HL-60/S4 treated with retinoic acid at 250 ng/mL for 4 days and 3 days (cell line): ENCODE measurements at regions not wholly inside any gene's neighbourhood (a gene's known extent, or its start where the extent isn't known, plus 50 kb on each side); places are given as distances from the start of the nearest gene placed in this dataset.

Source experiments
- in situ Hi-C: fragments of 300-500 bp; cut with MboI; formaldehyde crosslinking; loops from 2 replicates; pipeline ENCODE4 v1.7.0; 2022; ENCODE audit warnings: low sequenced_read_pairs

GRCh38 chr1:38581396-38581795, 278.2 kb downstream of the RRAGC start:
- in situ Hi-C loops, result loop anchor here (25.0 kb wide), 1 partner anchor 544 kb away; the partner anchor contains the start of gene POU3F1

GRCh38 chr1:38580594-38580993, 279.0 kb downstream of the RRAGC start:
- in situ Hi-C loops, result loop anchor here (25.0 kb wide), 1 partner anchor 543 kb away; the partner anchor contains the start of gene POU3F1

GRCh38 chr1:38579056-38579455, 280.5 kb downstream of the RRAGC start:
- in situ Hi-C loops, result loop anchor here (25.0 kb wide), 1 partner anchor 542 kb away; the partner anchor contains the start of gene POU3F1

- in situ Hi-C loops, result loop anchor here (25.0 kb wide), 1 partner anchor 541 kb away; the partner anchor contains the start of gene POU3F1
These were observed 281.2 kb downstream of the RRAGC start for GRCh38 chr1:38578271-38578951.

- in situ Hi-C loops, result loop anchor here (25.0 kb wide), 1 partner anchor 541 kb away; the partner anchor contains the start of gene POU3F1
These were observed 281.7 kb downstream of the RRAGC start for GRCh38 chr1:38577937-38578270.

- in situ Hi-C loops, result loop anchor here (25.0 kb wide), 1 partner anchor 540 kb away; the partner anchor contains the start of gene POU3F1
These were observed 282.2 kb downstream of the RRAGC start for GRCh38 chr1:38577385-38577784.

- in situ Hi-C loops, result loop anchor here (25.0 kb wide), 1 partner anchor 539 kb away; the partner anchor contains the start of gene POU3F1
These were observed 283.3 kb downstream of the RRAGC start for GRCh38 chr1:38576241-38576640.

- in situ Hi-C loops, result no loop called here
These were observed 287.8 kb downstream of the RRAGC start for GRCh38 chr1:38571726-38572125.

GRCh38 chr1:38570657-38570975, 289.0 kb downstream of the RRAGC start:
- in situ Hi-C loops, result no loop called here

GRCh38 chr1:38569932-38570656, 289.5 kb downstream of the RRAGC start:
- in situ Hi-C loops, result no loop called here

GRCh38 chr1:38568061-38568857, 291.3 kb downstream of the RRAGC start:
- in situ Hi-C loops, result no loop called here

- in situ Hi-C loops, result no loop called here
These were observed 292.2 kb downstream of the RRAGC start for GRCh38 chr1:38567401-38567800.

- in situ Hi-C loops, result no loop called here
These were observed 294.5 kb downstream of the RRAGC start for GRCh38 chr1:38565020-38565491.

GRCh38 chr1:38563942-38564735, 295.4 kb downstream of the RRAGC start:
- in situ Hi-C loops, result no loop called here

- in situ Hi-C loops, result no loop called here
These were observed 297.8 kb downstream of the RRAGC start for GRCh38 chr1:38561725-38562124.

- in situ Hi-C loops, result no loop called here
These were observed 298.5 kb downstream of the RRAGC start for GRCh38 chr1:38561110-38561509.

- in situ Hi-C loops, result no loop called here
These were observed 299.1 kb downstream of the RRAGC start for GRCh38 chr1:38560457-38560856.

GRCh38 chr1:38559446-38560165, 300.0 kb downstream of the RRAGC start:
- in situ Hi-C loops, result no loop called here

- in situ Hi-C loops, result no loop called here
These were observed 300.8 kb downstream of the RRAGC start for GRCh38 chr1:38558500-38559445.
